HCT116 (cell line): ENCODE measurements at regions not wholly inside any gene's neighbourhood (a gene's known extent, or its start where the extent isn't known, plus 50 kb on each side); places are given as distances from the start of the nearest gene placed in this dataset.

Source experiments
- ATAC-seq: fragments of 200-7000 bp; cut with Tn5 transposase; 2 replicates; pipeline ENCODE4 v1.9.1; 2020; ENCODE audit warnings: mild to moderate bottlenecking, moderate library complexity
- BruUV-seq: library from RNA; stranded (reverse); fragments of 400-500 nt; replicated peaks from 2 replicates; lab custom pipeline; 2021; lab: Mats Ljungman, UMichigan
- CTCF ChIA-PET: fragments of 300-600 bp; sonication (Branson Sonifier 250); formaldehyde crosslinking; loops from one replicate; lab custom pipeline; 2021; ENCODE audit warnings: antibody characterized with exemption; lab: Charles Lee
- POLR2A ChIA-PET: fragments of 300-600, 350-600 bp; sonication (Branson Sonifier 250); formaldehyde crosslinking; loops from one replicate; lab custom pipeline; 2021; ENCODE audit warnings: antibody characterized with exemption; lab: Charles Lee
- RAD21 ChIA-PET, 2 experiments: fragments of 300-600 bp; sonication (Branson Sonifier 250); formaldehyde crosslinking; loops; one replicate each; lab custom pipeline; 2023; ENCODE audit warnings: low total read pairs in 2 of 2; ENCODE audit not compliant: uncharacterized antibody in 2 of 2, unreplicated experiment in 2 of 2, low non-redundant PET in 1 of 2; lab: Charles Lee
- DNase-seq: peaks from one replicate; pipeline ENCODE4 v3.0.0-alpha.2; 2010; ENCODE audit warnings: low read depth, low spot score
- H2AFZ ChIP-seq: fragments of 200-600 bp; shearing (Covaris generic), sonication (generic); 2 replicates; pipeline ENCODE4 v1.6.1; 2017; ENCODE audit warnings: low read depth, mixed run types, mixed read lengths, antibody characterized with exemption, low read length; ENCODE audit not compliant: poor library complexity, severe bottlenecking
- H3K27ac ChIP-seq: 2 replicates; pipeline ENCODE4 v1.5.1; 2012; ENCODE audit warnings: low read depth, low read length
- H3K27me3 ChIP-seq: fragments of 200-600 bp; sonication (generic); 2 replicates; pipeline ENCODE4 v1.6.1; 2016; ENCODE audit warnings: mixed run types, low read length, mixed read lengths; ENCODE audit not compliant: insufficient read depth
- H3K36me3 ChIP-seq, 2 experiments: fragments of 200-500 bp in 1 of 2; fragments of 200-600 bp in 1 of 2; sonication (Bioruptor generic) in 1 of 2; sonication (generic) in 1 of 2; 2 replicates each; pipeline versions ENCODE4 v1.5.1 to v1.6.1; 2014 to 2016; ENCODE audit warnings: low read length in 2 of 2, inconsistent platforms in 1 of 2, mixed read lengths in 1 of 2, mixed run types in 1 of 2; ENCODE audit not compliant: insufficient read depth in 2 of 2, control insufficient read depth in 1 of 2
- H3K4me1 ChIP-seq, 2 experiments: fragments of 200-600 bp in 1 of 2; sonication (generic) in 1 of 2; 2 replicates each; pipeline versions ENCODE4 v1.5.1 to v1.6.1; 2012 to 2017; ENCODE audit warnings: low read length in 2 of 2, inconsistent platforms in 1 of 2, mild to moderate bottlenecking in 1 of 2, mixed read lengths in 1 of 2, mixed run types in 1 of 2, moderate library complexity in 1 of 2; ENCODE audit not compliant: insufficient read depth in 2 of 2, control insufficient read depth in 1 of 2
- H3K4me2 ChIP-seq: fragments of 200-600 bp; sonication (generic); 2 replicates; pipeline ENCODE4 v1.6.1; 2017; ENCODE audit warnings: mixed run types, low read length, mixed read lengths
- H3K4me3 ChIP-seq, 2 experiments: fragments of 200-600 bp in 1 of 2; sonication (generic) in 1 of 2; replicated peaks in 1 of 2; 2 replicates each; pipeline ENCODE4 v1.5.1; 2011 to 2016; ENCODE audit warnings: low read length in 2 of 2, control low read depth in 1 of 2, low read depth in 1 of 2, mild to moderate bottlenecking in 1 of 2, mixed read lengths in 1 of 2, mixed run types in 1 of 2
- H3K79me2 ChIP-seq: fragments of 200-600 bp; sonication (generic); 2 replicates; pipeline ENCODE4 v1.6.1; 2017; ENCODE audit warnings: mild to moderate bottlenecking, mixed run types, low read length, moderate library complexity, mixed read lengths; ENCODE audit not compliant: insufficient read depth
- H3K9ac ChIP-seq: fragments of 200-600 bp; sonication (generic); 2 replicates; pipeline ENCODE4 v1.6.1; 2016; ENCODE audit warnings: low read length, mixed read lengths
- H3K9me2 ChIP-seq: fragments of 200-600 bp; sonication (generic), shearing (Covaris generic); 2 replicates; pipeline ENCODE4 v1.6.1; 2017; ENCODE audit warnings: mixed run types, mild to moderate bottlenecking, moderate library complexity; ENCODE audit not compliant: insufficient read depth
- H3K9me3 ChIP-seq, 2 experiments: fragments of 200-500 bp in 1 of 2; fragments of 200-600 bp in 1 of 2; sonication (Bioruptor generic) in 1 of 2; sonication (generic) in 1 of 2; 2 replicates each; pipeline ENCODE4 v1.6.1; 2014 to 2017; ENCODE audit warnings: low read length in 2 of 2, mixed read lengths in 2 of 2, inconsistent platforms in 1 of 2, low read depth in 1 of 2, mild to moderate bottlenecking in 1 of 2, mixed run types in 1 of 2, moderate library complexity in 1 of 2; ENCODE audit not compliant: control insufficient read depth in 1 of 2, insufficient read depth in 1 of 2
- H4K20me1 ChIP-seq: fragments of 200-600 bp; sonication (generic), shearing (Covaris generic); 2 replicates; pipeline ENCODE4 v1.6.1; 2017; ENCODE audit warnings: mixed run types, mild to moderate bottlenecking, moderate library complexity; ENCODE audit not compliant: insufficient read depth
- CBX3 ChIP-seq: IDR thresholded peaks from 2 replicates; pipeline ENCODE4 v1.6.1; 2012; ENCODE audit warnings: low read depth
- CEBPB ChIP-seq: IDR thresholded peaks from 2 replicates; pipeline ENCODE4 v1.6.1; 2012; ENCODE audit warnings: low read depth
- EGR1 ChIP-seq: IDR thresholded peaks from 2 replicates; pipeline ENCODE4 v1.6.1; 2012; ENCODE audit warnings: low read depth
- ELF1 ChIP-seq: IDR thresholded peaks from 2 replicates; pipeline ENCODE4 v1.6.1; 2012; ENCODE audit warnings: low read depth, borderline replicate concordance
- EZH2phosphoT487 ChIP-seq: fragments of 200-600 bp; IDR thresholded peaks from 2 replicates; pipeline ENCODE4 v1.6.1; 2018; ENCODE audit warnings: antibody characterized with exemption, borderline replicate concordance
- FOSL1 ChIP-seq: IDR thresholded peaks from 2 replicates; pipeline ENCODE4 v1.6.1; 2012; ENCODE audit warnings: low read depth
- JUND ChIP-seq: IDR thresholded peaks from 2 replicates; pipeline ENCODE4 v1.6.1; 2012
- POLR2A ChIP-seq: IDR thresholded peaks from 2 replicates; pipeline ENCODE4 v1.7.0; 2011; ENCODE audit warnings: borderline replicate concordance; ENCODE audit not compliant: insufficient read depth, insufficient read length; ENCODE audit errors: extremely low read depth
- POLR2AphosphoS5 ChIP-seq: IDR thresholded peaks from 2 replicates; pipeline ENCODE4 v1.6.1; 2011; ENCODE audit warnings: mild to moderate bottlenecking, low read depth, low read length, moderate library complexity
- RAD21 ChIP-seq: IDR thresholded peaks from 2 replicates; pipeline ENCODE4 v1.6.1; 2012; ENCODE audit warnings: low read depth, mild to moderate bottlenecking
- SIN3A ChIP-seq: IDR thresholded peaks from 2 replicates; pipeline ENCODE4 v1.6.1; 2012; ENCODE audit warnings: low read depth
- SP1 ChIP-seq: IDR thresholded peaks from 2 replicates; pipeline ENCODE4 v1.6.1; 2012; ENCODE audit warnings: low read depth
- SRF ChIP-seq: IDR thresholded peaks from 2 replicates; pipeline ENCODE4 v1.6.1; 2012; ENCODE audit warnings: low read depth
- TCF7L2 ChIP-seq: IDR thresholded peaks from 2 replicates; pipeline ENCODE4 v1.7.0; 2011; ENCODE audit warnings: borderline replicate concordance, inconsistent platforms; ENCODE audit not compliant: insufficient read depth, insufficient read length; ENCODE audit errors: extremely low read depth
- ZFX ChIP-seq: fragments of 450-650 bp; IDR thresholded peaks from 2 replicates; pipeline ENCODE4 v1.6.1; 2017
- ZNF274 ChIP-seq: fragments of 200-500 bp; sonication (Bioruptor generic); IDR thresholded peaks from 2 replicates; pipeline ENCODE4 v1.6.1; 2014; ENCODE audit warnings: mild to moderate bottlenecking, low read depth, low read length, inconsistent platforms
- intact Hi-C: fragments of 100-400 bp; cut with micrococcal nuclease; formaldehyde crosslinking; loops from 2 replicates; pipeline ENCODE4 v1.10.0; 2022
- TF ChIP-seq, protein P1 (sequence below): IDR thresholded peaks from 2 replicates; pipeline ENCODE4 v1.6.1; 2012
- TF ChIP-seq, protein P2 (sequence below): IDR thresholded peaks from 2 replicates; pipeline ENCODE4 v1.6.1; 2012
- TF ChIP-seq, protein P3 (sequence below): IDR thresholded peaks from 2 replicates; pipeline ENCODE4 v1.6.1; 2011; ENCODE audit warnings: mild to moderate bottlenecking, low read length, moderate library complexity; ENCODE audit not compliant: insufficient replicate concordance; ENCODE audit errors: extremely low read depth

DNA sequence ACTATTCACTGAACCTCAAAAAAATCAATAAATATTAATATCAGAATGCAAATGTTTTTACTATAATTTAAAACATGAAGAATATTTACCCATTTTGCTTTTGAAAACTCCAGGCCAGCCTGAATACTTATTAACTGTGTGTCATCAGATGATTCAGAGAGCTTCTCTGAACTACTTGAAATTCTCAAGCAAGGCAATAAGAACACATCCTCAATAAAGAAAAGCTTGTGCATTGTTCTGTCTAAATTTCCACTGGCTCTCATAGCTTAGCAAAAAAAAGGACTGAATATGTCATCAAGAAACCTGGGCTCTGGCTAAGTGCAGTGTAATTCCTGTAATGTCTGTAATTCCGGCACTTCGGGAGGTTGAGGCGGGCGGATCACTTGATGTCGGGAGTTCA is 194.1 kb downstream of the BTG1 start:
- ChIA-PET POLR2A (no interaction called here), RAD21 (no interaction called here), CTCF (no interaction called here)
- Histone ChIP-seq H3K4me1 (no peaks in the 10 kb centered on the region), H3K9me2 (no peaks in the 10 kb centered on the region), H3K36me3 (no peaks in the 10 kb centered on the region), H3K79me2 (no peaks in the 10 kb centered on the region), H3K4me2 (no peak overlapping the region), H3K27me3 (no peaks in the 10 kb centered on the region), H3K9me3 (no peaks in the 10 kb centered on the region), H3K9ac (no peak overlapping the region), H3K27ac (no peak overlapping the region), H2AFZ (no peak overlapping the region), H4K20me1 (no peaks in the 10 kb centered on the region), H3K4me3 (no peak overlapping the region)
- TF ChIP-seq ELF1 = no peak
- TF ChIP-seq, protein P1, sequence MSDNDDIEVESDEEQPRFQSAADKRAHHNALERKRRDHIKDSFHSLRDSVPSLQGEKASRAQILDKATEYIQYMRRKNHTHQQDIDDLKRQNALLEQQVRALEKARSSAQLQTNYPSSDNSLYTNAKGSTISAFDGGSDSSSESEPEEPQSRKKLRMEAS = no peak
- no peak for TF ChIP-seq CEBPB
- no peak for TF ChIP-seq SIN3A
- no peak for TF ChIP-seq TCF7L2
- no peak for TF ChIP-seq SRF
- TF ChIP-seq, protein P2, sequence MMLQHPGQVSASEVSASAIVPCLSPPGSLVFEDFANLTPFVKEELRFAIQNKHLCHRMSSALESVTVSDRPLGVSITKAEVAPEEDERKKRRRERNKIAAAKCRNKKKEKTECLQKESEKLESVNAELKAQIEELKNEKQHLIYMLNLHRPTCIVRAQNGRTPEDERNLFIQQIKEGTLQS = no peak
- no peak for TF ChIP-seq POLR2AphosphoS5
- TF ChIP-seq SP1 = no peak
- no peak for TF ChIP-seq EGR1
- no peak for TF ChIP-seq CBX3
- TF ChIP-seq JUND = no peak
- TF ChIP-seq RAD21 = no peak
- TF ChIP-seq FOSL1 = no peak
- BruUV-seq = no TSS peak
- no peak for ATAC-seq
- DNase-seq = no peak
- intact Hi-C loops = no loop called here

GRCh38 chr12:91948504-91948903 is 197.1 kb downstream of the BTG1 start:
- BruUV-seq = no TSS peak
- no peaks in the 10 kb centered on the region for H3K9me2 ChIP-seq
- no peak overlapping the region for H3K4me2 ChIP-seq
- H3K36me3 ChIP-seq = no peaks in the 10 kb centered on the region
- H2AFZ ChIP-seq = no peak overlapping the region
- intact Hi-C loops = no loop called here
- CTCF ChIA-PET = no interaction called here
- ATAC-seq (no peak), DNase-seq (no peak)
- H3K27me3 ChIP-seq = no peaks in the 10 kb centered on the region
- RAD21 ChIA-PET = no interaction called here
- POLR2A ChIA-PET = no interaction called here
- H3K4me3 ChIP-seq = no peak overlapping the region
- no peaks in the 10 kb centered on the region for H3K4me1 ChIP-seq
- no peaks in the 10 kb centered on the region for H4K20me1 ChIP-seq
- no peak overlapping the region for H3K27ac ChIP-seq
- no peaks in the 10 kb centered on the region for H3K79me2 ChIP-seq
- H3K9ac ChIP-seq = no peak overlapping the region
- H3K9me3 ChIP-seq = no peaks in the 10 kb centered on the region
- TF ChIP-seq EZH2phosphoT487 (no peak), SIN3A (no peak), POLR2AphosphoS5 (no peak), TCF7L2 (no peak), SRF (no peak), EGR1 (no peak), ZFX (no peak), ZNF274 (no peak), RAD21 (no peak), ELF1 (no peak), SP1 (no peak), POLR2A (no peak)
- TF ChIP-seq, protein P3, sequence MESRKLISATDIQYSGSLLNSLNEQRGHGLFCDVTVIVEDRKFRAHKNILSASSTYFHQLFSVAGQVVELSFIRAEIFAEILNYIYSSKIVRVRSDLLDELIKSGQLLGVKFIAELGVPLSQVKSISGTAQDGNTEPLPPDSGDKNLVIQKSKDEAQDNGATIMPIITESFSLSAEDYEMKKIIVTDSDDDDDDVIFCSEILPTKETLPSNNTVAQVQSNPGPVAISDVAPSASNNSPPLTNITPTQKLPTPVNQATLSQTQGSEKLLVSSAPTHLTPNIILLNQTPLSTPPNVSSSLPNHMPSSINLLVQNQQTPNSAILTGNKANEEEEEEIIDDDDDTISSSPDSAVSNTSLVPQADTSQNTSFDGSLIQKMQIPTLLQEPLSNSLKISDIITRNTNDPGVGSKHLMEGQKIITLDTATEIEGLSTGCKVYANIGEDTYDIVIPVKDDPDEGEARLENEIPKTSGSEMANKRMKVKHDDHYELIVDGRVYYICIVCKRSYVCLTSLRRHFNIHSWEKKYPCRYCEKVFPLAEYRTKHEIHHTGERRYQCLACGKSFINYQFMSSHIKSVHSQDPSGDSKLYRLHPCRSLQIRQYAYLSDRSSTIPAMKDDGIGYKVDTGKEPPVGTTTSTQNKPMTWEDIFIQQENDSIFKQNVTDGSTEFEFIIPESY = no peak
- TF ChIP-seq, protein P2 = no peak
